ENCODE measurements at regions not wholly inside any gene's neighbourhood (a gene's known extent, or its start where the extent isn't known, plus 50 kb on each side); places are given as distances from the start of the nearest gene placed in this dataset.

- FAIRE-seq: no peak
- H3K4me3 ChIP-seq (replicated peaks in 1 of 3; ENCODE audit: insufficient read depth in 1 of 3, low read depth in 1 of 3, low read length in 3 of 3): no peak overlapping the region
- H3K4me2 ChIP-seq (ENCODE audit: insufficient read depth, low read length): no peak overlapping the region
- H3K9ac ChIP-seq (replicated peaks; ENCODE audit: extremely low read depth, insufficient read depth, low read length): no peak overlapping the region
- no peaks in the 10 kb centered on the region for H3K27me3 ChIP-seq (ENCODE audit: control insufficient read depth in 2 of 2, insufficient read depth in 2 of 2, low read length in 2 of 2)
- ChIA-PET POLR2A (no interaction called here), CTCF (no interaction called here)
- DNase-seq (ENCODE audit: low read depth, low spot score): no peak
- H3K36me3 ChIP-seq (ENCODE audit: control insufficient read depth in 2 of 2, extremely low read depth in 1 of 2, insufficient read depth in 2 of 2, low read length in 2 of 2): no peaks in the 10 kb centered on the region
- no peak for TF ChIP-seq GATA2 (IDR thresholded peaks at IDR 0.05; ENCODE audit: insufficient read depth, insufficient read length, low read depth, low read length)
- TF ChIP-seq MYC (IDR thresholded peaks at IDR 0.05; ENCODE audit: low read depth, low read length): no peak
- TF ChIP-seq CTCF (IDR thresholded peaks at IDR 0.05; ENCODE audit: extremely low read depth in 1 of 2, insufficient read depth in 1 of 2, low read depth in 1 of 2, low read length in 2 of 2): no peak
- no peak for TF ChIP-seq POLR2A (IDR thresholded peaks at IDR 0.05; ENCODE audit: low read depth, low read length)
- no peak for TF ChIP-seq POLR2AphosphoS5 (IDR thresholded peaks at IDR 0.05; ENCODE audit: insufficient read depth, low read depth, low read length)
- TF ChIP-seq EZH2 (IDR thresholded peaks at IDR 0.05; ENCODE audit: borderline replicate concordance, low read depth, low read length, severe bottlenecking): no peak
- no peak for TF ChIP-seq JUN (IDR thresholded peaks at IDR 0.05; ENCODE audit: borderline replicate concordance, insufficient read depth, insufficient read length, low read depth)
- TF ChIP-seq MAX (IDR thresholded peaks at IDR 0.05; ENCODE audit: insufficient read depth, insufficient read length): no peak
- no peak for TF ChIP-seq FOS (IDR thresholded peaks at IDR 0.05; ENCODE audit: borderline replicate concordance, insufficient read depth, low read length)
- no peak overlapping the region for H3K27ac ChIP-seq (ENCODE audit: insufficient read depth, low read depth, low read length)
- peaks cover 3% of the 10 kb centered on the region for H3K9me3 ChIP-seq (replicated peaks; ENCODE audit: control insufficient read depth, insufficient read depth, low read length)
- no peaks in the 10 kb centered on the region for H3K4me1 ChIP-seq (ENCODE audit: control insufficient read depth, extremely low read depth, insufficient read depth, low read length)
- intact Hi-C loops (cut with micrococcal nuclease) (no loop called here), dilution Hi-C loops (cut with MboI; ENCODE audit: extremely low pct_ligation_motif_present, low sequenced_read_pairs) (no loop called here)
- no peaks in the 10 kb centered on the region for H3K79me2 ChIP-seq (ENCODE audit: control insufficient read depth, insufficient read depth, low read length)
- H2AFZ ChIP-seq (ENCODE audit: low read depth, low read length): no peak overlapping the region
- no peaks in the 10 kb centered on the region for H3K9me1 ChIP-seq (replicated peaks; ENCODE audit: control insufficient read depth, extremely low read depth, insufficient read depth, low read length)
- no TSS peak for BruUV-seq (replicated peaks)
- no peaks in the 10 kb centered on the region for H4K20me1 ChIP-seq (replicated peaks; ENCODE audit: control insufficient read depth, extremely low read depth, insufficient read depth, low read length)
Observed at GRCh38 chr12:115828168-115828567, 449.3 kb downstream of the MED13L start.

Measured in endothelial cell of umbilical vein (primary cell).